ENCODE measurements at regions not wholly inside any gene's neighbourhood (a gene's known extent, or its start where the extent isn't known, plus 50 kb on each side); places are given as distances from the start of the nearest gene placed in this dataset.

- no peak for FAIRE-seq
- DNase-seq (ENCODE audit: extremely low spot score, insufficient read length, low read depth), result no peak
Measured at GRCh38 chr7:25812086-25812850, 339.7 kb upstream of the NFE2L3 start.

GRCh38 chr7:25813381-25813780, 338.6 kb upstream of the NFE2L3 start:
- FAIRE-seq, result no peak

GRCh38 chr7:25815711-25816110, 336.3 kb upstream of the NFE2L3 start:
- no peak for DNase-seq (ENCODE audit: extremely low spot score, insufficient read length, low read depth)
- FAIRE-seq, result no peak

More at GRCh38 chr7:25813381-25813780, 338.6 kb upstream of the NFE2L3 start:
- DNase-seq (ENCODE audit: extremely low spot score, insufficient read length, low read depth), result no peak

GRCh38 chr7:25820432-25821040, 331.5 kb upstream of the NFE2L3 start:
- FAIRE-seq, result no peak
- no peak for DNase-seq (ENCODE audit: extremely low spot score, insufficient read length, low read depth)

DNA sequence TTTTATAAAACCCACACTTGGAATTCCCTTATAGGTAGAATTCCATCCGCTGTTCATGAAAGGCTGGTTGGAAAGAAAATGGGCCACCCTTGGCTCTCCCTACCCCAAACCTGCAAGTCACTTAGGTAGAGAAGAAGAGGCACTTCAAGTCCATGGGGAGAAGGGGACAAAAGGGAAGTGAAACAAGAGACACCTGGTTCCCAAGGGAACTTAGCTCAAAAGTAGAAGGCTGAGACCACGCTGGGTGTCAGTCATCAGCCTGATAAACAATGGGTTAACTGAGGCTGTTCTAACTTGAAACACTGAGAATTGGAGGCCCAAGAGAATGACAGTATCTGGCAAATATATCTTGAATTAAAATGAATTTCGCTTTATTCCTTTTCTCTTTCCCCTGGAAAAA, 330.8 kb upstream of the NFE2L3 start:
- no peak for DNase-seq (ENCODE audit: extremely low spot score, insufficient read length, low read depth)

GRCh38 chr7:25822823-25823222, 329.2 kb upstream of the NFE2L3 start:
- no peak for FAIRE-seq
- no peak for DNase-seq (ENCODE audit: extremely low spot score, insufficient read length, low read depth)

More for the DNA sequence above, 330.8 kb upstream of the NFE2L3 start:
- peak; percentile 75 for FAIRE-seq

DNA sequence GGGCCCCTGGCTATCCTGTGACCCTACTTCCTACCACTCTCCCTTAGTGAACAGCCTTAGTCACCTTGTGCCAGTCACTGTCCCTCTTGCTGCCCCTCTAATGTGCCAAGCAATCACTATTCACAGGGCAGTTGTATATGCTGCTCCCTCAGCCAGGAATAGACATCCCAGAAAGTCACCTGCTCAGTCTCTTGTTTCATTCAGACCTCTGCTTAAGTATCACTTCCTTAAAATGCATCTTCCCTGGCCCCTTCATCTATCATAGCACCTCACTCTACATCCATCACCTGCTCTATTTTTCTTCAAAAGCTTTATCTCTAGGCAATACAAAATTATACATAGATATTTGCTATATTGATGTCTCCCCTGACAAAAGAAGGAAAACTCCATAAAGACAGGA, 328.4 kb upstream of the NFE2L3 start:
- no peak for DNase-seq (ENCODE audit: extremely low spot score, insufficient read length, low read depth)
- FAIRE-seq, result no peak

DNA sequence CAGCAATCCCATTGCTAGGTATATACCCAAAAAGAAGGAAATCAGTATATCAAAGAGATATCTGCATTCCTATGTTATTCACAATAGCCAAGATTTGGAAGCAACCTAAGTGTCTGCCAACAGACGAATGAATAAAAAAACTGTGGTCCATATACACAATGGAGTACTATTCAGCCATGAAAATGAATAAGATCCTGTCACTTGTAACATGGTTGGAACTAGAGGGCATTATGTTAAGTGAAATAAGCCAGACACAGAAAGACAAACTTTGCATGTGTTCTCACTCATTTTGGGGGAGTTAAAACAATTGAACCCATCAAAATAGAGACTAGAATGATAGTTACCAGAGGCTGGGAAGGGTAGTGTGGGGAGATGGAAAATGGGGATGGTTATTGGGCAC, 323.5 kb upstream of the NFE2L3 start:
- FAIRE-seq, result no peak
- DNase-seq (ENCODE audit: extremely low spot score, insufficient read length, low read depth), result no peak

- DNase-seq (ENCODE audit: extremely low spot score, insufficient read length, low read depth) (no peak), FAIRE-seq (no peak)
Measured at GRCh38 chr7:25829663-25830062, 322.3 kb upstream of the NFE2L3 start.

DNA sequence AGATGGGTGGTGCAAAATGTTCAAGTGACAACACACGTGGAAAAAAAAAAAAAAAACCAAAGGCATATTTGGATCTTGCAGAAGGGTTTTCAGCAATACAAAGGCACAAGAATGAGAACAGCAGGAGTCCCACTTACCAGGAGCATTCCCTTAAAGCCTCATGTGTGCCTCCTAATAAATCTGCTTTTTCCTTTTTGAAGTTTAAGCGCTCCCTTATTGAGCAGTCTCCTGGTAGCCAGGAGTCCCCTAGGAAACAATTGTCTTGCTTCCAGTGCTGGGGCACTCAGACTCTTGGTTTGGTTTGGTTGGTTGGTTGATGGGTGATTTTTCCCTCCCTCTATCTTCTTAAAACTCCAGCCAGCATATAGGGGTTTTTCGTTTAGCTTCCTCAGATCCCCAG, 321.8 kb upstream of the NFE2L3 start:
- FAIRE-seq (no peak), DNase-seq (ENCODE audit: extremely low spot score, insufficient read length, low read depth) (no peak)

- no peak for FAIRE-seq
Measured at GRCh38 chr7:25831062-25831691, 320.8 kb upstream of the NFE2L3 start.

GRCh38 chr7:25831831-25832411, 320.1 kb upstream of the NFE2L3 start:
- FAIRE-seq, result no peak
- no peak for DNase-seq (ENCODE audit: extremely low spot score, insufficient read length, low read depth)

More at GRCh38 chr7:25831062-25831691, 320.8 kb upstream of the NFE2L3 start:
- no peak for DNase-seq (ENCODE audit: extremely low spot score, insufficient read length, low read depth)

GRCh38 chr7:25832456-25832855, 319.5 kb upstream of the NFE2L3 start:
- no peak for FAIRE-seq
- no peak for DNase-seq (ENCODE audit: extremely low spot score, insufficient read length, low read depth)

DNA sequence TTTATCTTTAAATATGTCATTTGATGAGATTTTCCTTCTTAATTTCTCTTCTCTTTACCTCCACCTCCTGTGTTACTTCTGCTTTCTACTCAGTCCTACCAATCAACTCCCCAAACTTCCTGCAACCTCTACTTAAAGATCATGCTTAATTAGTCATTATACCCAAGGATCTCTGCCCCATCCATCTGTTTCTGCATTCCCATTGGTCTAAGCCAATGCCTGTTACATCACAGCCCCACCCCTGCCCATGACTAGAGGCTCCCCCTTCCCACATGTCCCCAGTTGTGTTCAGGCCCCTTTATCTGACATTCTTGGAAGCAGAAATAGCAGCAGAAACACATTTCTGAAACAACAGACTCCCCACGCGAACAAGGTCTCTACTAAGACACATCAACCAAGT, 319.1 kb upstream of the NFE2L3 start:
- FAIRE-seq (no peak), DNase-seq (ENCODE audit: extremely low spot score, insufficient read length, low read depth) (no peak)

DNA sequence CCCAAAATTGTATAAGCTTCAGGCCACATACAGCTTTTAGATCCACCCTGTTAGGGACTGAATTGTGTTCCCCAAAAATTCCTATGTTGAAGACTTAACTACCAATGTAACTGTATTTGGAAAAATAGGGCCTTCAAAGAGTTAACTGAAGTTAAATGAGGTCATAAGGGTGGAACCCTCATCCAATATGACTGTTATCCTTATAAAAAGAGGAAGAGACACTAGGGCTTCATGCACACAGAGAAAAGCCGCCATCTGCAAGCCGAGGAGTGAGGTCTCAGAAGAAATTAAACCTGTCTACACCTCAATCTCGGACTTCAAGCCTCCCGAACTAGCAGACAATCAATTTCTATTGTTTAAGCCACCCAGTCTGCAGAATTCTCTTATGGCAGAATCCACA, 317.9 kb upstream of the NFE2L3 start:
- DNase-seq (ENCODE audit: extremely low spot score, insufficient read length, low read depth), result no peak
- no peak for FAIRE-seq

DNA sequence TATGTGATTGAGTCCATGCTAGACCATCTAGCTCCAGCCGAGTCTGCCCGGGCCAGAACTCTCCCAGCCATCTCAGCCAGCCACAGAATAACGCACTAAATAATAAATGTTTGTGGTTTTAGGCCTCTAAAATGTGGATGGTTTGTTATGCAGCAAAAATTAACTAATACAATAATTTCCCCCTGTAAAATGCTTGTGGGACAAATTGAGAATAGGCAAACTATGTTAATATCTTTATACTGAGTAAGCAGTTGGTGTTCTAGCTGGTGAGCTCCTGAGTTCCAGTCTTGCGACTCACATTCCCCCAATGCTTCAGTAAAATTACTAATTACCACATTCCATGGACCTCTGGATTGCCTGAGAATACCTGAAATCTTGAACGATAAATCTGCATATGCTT, 316.8 kb upstream of the NFE2L3 start:
- FAIRE-seq, result no peak
- no peak for DNase-seq (ENCODE audit: extremely low spot score, insufficient read length, low read depth)

- DNase-seq (ENCODE audit: extremely low spot score, insufficient read length, low read depth) (no peak), FAIRE-seq (no peak)
Measured at GRCh38 chr7:25839084-25839769, 312.8 kb upstream of the NFE2L3 start.

- no peak for FAIRE-seq
Measured at GRCh38 chr7:25840209-25840792, 311.7 kb upstream of the NFE2L3 start.

DNA sequence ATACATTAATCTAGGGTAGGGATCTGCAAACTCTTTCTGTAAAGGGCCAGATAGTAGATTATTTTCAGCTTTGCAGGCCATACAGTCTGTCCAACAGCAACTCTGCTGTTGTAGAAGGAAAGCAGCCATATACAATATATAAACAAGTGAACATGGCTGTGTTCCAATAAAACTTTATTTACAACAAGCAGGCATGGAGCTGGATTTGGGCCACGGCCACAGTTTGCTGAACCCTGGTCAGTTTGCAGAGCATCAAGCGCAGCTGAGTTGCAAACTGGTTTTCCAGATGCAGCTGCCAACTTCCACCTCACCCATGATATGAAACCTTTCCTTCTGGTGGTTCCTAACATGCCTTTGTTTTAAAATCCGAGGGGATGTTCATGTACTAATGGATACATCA, 310.4 kb upstream of the NFE2L3 start:
- no peak for FAIRE-seq
- no peak for DNase-seq (ENCODE audit: extremely low spot score, insufficient read length, low read depth)

More at GRCh38 chr7:25840209-25840792, 311.7 kb upstream of the NFE2L3 start:
- DNase-seq (ENCODE audit: extremely low spot score, insufficient read length, low read depth), result no peak

DNA sequence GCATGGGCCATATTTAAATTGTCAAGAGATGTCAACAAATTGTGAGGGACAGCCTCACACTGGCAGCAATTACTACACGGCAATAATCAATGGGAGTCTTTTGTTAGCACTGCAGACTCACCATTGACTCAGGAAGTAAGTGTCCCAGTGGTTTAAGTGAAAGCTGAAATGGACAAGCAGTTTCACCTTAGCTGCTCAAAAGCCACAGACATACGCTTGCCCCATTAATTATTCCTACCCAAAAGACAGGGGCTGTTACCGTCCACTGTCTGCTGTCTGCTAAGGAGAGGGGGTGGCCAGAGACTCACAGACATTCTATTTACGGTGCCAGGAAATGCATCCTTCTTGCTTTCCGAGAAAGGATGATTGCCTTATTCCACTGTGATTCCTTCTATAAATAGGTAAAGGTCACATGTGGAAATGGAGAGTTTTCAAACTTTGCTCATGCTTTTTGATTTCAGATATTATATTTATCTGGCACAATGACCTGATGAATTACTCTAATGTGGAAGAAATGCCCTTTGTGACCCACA, 309.7 kb upstream of the NFE2L3 start:
- no peak for FAIRE-seq
- DNase-seq (ENCODE audit: extremely low spot score, insufficient read length, low read depth), result no peak
